ENCODE measurements at regions not wholly inside any gene's neighbourhood (a gene's known extent, or its start where the extent isn't known, plus 50 kb on each side); places are given as distances from the start of the nearest gene placed in this dataset.

GRCh38 chr2:176679061-176679669 is 409.9 kb downstream of the MTX2 start:
- no peak for DNase-seq (ENCODE audit: low read depth)

- DNase-seq (ENCODE audit: low read depth) = no peak
Measured at GRCh38 chr2:176680916-176681516, 411.8 kb downstream of the MTX2 start.

DNA sequence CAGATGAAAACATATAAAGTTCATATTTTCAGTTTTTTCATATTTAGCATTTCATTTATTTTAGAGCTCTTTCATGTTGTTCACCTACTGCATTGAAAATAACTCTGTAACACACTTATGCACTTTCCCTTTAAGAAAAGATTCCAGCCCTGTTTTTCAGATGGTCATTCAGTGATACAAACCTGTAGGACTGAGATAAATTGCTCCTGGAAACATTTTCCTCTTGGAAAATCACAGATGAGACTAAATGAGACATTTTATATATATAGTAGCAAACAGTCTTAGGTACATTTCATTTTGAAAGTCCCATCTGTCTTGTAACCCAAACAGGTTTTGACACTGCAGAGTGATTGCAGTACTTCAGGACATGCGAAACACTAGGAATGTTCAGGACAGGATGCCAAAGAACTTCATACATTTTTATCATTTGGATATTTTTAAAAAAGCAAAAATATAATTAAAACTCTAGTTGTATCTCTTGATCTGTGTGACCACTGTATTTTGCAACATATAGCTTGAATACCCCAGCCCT is 412.4 kb downstream of the MTX2 start:
- no peak for DNase-seq (ENCODE audit: low read depth)

DNA sequence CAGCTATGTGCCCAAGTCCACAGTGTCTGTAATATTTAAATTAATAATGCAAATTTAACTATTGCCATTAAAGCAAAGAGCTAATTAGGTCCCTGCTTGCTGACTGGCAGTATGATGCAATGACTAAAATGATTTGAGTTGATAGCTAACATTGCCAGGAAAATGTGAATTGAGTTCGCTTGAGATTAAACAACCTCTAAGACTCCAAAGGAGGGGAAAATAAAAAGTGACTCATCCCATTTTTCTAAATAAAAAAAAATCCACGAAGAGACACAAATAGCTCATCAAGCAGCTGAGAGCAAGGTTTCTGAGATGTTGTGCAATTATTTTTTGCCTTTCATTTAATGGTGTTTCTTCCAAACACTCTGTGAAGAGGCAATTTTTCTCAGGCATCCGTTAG is 413.0 kb downstream of the MTX2 start:
- no peak for DNase-seq (ENCODE audit: low read depth)

DNA sequence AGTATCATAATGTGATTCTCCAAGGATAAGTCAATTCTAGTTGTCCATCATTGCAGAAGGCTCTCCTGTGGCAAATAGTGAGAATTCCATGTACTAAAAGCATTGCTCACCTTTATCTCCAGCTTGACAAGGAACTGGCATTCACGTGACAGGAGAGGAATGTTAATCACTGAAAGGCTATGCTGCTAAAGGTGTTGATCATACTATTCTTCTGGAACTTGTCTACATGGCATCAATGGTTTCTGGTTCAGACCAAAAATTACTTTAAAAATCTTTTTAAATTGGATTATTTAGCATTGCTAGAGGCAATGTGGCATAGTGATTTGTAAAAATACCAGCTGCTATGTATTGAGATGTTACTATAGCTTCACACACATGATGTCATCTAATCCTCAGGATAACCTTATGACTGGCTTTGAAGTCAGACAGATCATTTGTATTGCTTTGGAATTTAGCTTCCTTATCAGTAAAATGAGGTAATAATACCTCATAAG is 414.4 kb downstream of the MTX2 start:
- DNase-seq (ENCODE audit: low read depth) = no peak

DNA sequence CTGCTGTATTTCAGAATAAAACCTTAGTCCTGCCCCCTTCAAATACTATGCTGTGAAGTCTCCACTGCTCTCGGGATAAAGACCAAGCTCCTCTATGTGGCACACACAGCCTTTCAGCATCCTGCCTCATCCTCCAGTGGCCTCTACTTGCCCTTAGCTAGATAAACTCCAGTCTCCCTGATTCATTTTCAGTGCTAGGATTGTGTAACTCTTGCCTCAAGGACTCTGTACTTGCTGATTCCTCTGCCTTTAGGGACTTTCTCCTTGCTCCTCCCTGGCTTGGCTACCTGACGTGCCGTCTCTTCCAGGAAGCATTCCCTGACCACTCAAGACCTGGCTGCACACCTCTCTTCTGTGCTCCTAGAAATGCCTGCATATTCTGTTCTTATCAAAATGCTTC is 416.7 kb downstream of the MTX2 start:
- no peak for DNase-seq (ENCODE audit: low read depth)

DNA sequence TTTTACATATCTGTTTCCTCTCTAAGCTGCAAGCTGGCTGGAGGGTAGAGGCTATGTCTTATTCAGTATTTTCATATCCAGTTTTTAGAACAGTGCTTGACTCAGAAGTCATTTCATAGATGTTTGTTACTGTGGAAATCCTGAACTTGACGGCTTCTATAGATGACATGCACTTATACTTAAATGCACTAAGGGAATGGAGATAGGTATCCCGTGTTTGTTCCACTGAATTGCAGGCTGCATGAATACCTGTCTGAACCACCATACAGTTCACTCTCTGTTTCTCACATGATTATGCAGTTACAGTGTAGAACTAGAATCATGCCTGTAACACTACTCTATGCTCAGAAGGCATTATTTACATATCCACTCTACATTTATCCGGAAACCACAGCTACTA is 417.1 kb downstream of the MTX2 start:
- no peak for DNase-seq (ENCODE audit: low read depth)

DNA sequence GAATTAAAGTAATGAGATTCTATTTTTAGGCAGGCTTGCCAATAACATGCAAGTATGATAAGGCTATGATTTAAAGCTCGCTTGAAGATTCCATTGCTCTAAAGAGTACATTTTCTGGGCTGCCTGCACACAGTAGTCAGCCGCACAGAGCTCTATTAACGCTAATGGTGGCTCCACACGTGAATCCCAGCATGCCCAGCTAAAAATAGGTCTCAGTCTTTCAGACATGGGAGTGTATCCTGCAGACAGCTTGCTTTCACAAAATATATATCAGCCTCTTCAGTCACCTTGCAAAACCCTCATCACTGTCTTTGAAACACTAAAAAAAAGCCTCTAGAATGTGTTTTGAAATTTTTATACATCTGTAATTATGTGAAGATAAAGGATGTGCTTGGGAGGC is 418.1 kb downstream of the MTX2 start:
- DNase-seq (ENCODE audit: low read depth) = no peak

GRCh38 chr2:176687944-176688343 is 418.7 kb downstream of the MTX2 start:
- DNase-seq (ENCODE audit: low read depth) = no peak

GRCh38 chr2:176689711-176690110 is 420.5 kb downstream of the MTX2 start:
- DNase-seq (ENCODE audit: low read depth) = no peak

DNA sequence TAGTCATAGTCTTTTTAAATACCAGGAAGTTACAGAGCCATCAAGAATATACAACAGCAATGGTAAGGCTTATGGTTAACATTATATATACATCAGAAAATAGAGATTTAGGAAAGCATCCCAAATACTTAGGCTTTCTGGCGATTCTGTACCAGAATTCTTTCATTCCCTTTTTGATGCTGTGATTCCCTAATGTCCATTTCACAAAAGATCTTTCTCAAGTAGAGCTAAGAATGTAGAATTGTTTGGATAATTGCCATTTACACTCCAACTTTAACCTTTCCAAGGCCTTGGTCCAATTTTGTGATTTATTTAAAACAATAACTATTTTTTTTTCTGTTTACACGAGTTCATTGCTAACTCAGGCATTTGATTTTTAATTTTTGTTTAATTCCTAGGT is 422.2 kb downstream of the MTX2 start:
- no peak for DNase-seq (ENCODE audit: low read depth)

GRCh38 chr2:176692533-176692932 is 423.3 kb downstream of the MTX2 start:
- DNase-seq (ENCODE audit: low read depth) = no peak

GRCh38 chr2:176699098-176699497 is 429.9 kb downstream of the MTX2 start:
- DNase-seq (ENCODE audit: low read depth) = no peak

DNA sequence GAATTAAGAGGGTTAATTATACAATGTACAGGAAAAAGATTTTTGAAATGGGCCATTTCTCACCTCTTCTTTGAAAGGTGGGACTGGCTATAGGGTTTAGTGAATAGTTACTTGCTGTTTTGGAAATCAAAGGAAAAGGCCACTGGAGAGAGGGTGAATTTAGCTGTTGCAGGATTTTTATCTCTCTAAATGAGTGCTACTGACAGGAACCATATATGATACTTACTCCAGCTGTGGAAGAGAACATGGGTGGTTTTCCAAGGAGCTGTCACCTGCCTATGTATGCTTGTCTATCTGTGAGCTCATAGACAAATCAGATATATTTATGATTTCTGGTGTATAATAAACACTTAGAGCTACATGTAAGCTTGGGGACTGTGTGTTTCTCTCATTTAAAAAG is 430.4 kb downstream of the MTX2 start:
- no peak for DNase-seq (ENCODE audit: low read depth)

GRCh38 chr2:176702131-176702530 is 432.9 kb downstream of the MTX2 start:
- no peak for DNase-seq (ENCODE audit: low read depth)

GRCh38 chr2:176704282-176704858 is 435.1 kb downstream of the MTX2 start:
- DNase-seq (ENCODE audit: low read depth) = no peak

DNA sequence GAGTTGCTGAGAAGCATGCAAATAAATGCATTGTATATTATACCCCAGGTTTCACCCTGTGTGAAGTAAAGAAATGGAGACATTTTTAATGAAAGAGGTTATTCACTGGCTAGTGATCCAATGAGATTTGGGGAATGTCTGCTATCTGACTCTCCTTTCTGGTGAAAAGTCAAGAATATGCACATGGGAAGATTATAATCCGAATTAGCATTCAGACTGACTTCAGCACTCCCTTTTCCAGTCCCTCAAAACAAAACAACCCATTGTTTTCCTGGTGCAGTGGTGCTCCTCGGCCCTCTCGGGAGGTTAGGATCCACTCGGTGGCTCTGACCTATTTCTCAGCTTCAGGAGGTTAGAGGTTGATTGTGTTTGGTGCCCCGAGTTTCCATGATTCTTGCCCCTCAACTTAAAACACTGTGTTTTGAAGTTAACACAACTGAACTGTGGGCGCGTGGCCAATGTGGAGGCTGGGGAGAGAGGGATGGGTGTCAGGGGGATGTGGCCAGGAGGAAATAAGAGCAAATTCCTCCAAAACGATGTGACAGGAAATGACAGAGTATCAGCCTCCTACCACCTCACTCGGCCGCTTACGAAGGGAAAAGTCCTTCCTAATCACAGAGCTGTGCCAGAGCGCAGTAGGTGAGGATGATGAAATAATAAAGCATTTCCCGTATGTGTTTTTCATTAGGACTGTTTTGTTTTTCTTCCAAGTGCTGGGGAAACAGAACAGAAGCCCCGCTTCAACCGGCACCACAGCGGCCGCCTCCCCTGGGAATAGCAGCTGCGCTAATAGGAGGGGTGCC is 440.1 kb downstream of the MTX2 start:
- no peak for DNase-seq (ENCODE audit: low read depth)

GRCh38 chr2:176709991-176710390 is 440.7 kb downstream of the MTX2 start:
- DNase-seq (ENCODE audit: low read depth) = no peak

DNA sequence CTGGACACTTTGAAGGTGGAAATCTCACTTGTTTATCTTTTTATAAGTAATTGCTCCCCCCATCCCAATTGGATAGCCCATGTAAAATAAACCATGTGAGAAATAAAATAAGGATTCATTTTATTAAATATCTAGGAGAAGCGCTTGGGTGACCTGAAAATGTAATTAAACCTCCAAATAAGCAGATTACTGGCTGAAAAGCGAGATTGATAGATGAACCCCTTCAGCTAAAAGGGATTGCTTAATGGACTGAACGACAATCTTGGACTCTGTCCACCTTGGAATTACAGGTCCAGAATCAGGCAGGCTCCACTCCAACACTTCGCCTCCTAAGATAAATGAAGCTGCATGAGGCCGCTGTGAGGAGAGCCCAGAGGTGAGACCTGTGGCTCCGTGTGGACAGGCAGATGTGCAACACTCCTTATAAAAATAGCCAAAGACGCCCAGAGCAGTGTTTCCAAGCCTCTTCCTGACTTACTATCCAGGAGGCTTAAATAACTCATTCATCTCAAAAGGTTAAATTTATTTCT is 441.5 kb downstream of the MTX2 start:
- no peak for DNase-seq (ENCODE audit: low read depth)

DNA sequence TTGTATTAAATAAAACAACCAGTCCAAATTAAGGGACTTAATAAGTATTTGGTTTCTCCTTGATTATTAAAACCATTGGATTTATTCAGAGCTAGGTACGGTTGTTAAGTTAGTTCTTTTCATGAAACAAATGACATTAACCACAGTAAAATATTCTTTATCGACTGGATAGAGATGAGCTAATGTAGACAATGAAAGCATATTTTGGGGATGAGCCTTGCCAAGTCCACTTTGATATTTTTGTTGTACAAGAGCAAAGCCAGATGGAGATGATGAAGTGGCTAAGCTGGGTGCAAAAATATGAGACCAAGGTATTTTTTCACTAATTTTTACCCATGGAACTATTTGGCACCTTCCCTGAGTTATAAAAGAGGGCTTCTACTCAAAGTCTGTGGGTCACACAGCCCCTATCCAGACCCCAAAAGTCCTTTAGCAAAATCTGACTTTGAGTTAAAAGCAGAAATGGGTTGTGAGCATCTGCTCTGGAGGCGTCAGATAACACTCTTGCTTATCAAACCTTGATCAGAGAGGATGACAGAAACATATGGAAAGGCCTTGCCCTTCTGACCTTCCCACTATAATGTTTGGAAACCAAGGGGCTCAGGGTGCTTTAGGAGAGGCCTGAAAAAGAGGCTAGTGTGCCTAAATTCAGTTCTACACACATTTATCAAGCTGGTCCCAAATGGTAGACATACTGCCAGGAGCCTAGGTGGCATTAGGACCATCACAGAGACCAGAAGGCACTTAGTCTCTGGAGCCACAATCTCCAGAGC is 456.8 kb downstream of the MTX2 start:
- no peak for DNase-seq (ENCODE audit: low read depth)

DNA sequence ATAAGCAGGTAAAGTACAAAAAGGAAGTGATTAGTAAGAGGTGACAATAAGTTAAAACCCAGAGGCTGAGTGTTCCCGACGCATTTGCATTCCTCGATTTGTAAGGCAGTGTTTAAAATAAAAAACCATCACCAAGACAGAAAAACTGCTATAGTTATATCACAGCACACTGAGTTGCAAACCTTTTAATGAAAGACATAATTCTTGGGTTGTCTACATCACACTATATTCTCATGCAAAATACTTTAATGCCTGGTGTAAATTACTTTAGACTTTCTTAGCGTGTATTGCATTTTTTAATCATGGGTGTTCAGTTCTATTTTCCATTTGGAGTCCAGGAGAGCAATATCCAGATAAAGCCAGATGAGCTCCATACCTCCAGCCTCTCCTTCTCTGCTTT is 458.5 kb downstream of the MTX2 start:
- DNase-seq (ENCODE audit: low read depth) = no peak

All from stimulated activated CD8-positive, alpha-beta memory T cell treated with anti-CD3 and anti-CD28 coated beads, Interleukin-7, amount 100 ng/mL, for 24 hours (primary cell).